Suppressor macrophage treated with lipopolysaccharide for 1 hour (primary cell): ENCODE measurements at regions not wholly inside any gene's neighbourhood (a gene's known extent, or its start where the extent isn't known, plus 50 kb on each side); places are given as distances from the start of the nearest gene placed in this dataset.

Experiments used
- DNase-seq, 3 donors: peaks; one replicate each; pipeline ENCODE4 v3.0.0-alpha.2; 2020 to 2022

GRCh38 chr18:76567835-76568445 is 72.9 kb upstream of the ZNF516 start:
- DNase-seq: no peak

GRCh38 chr18:76566987-76567386 is 71.9 kb upstream of the ZNF516 start:
- no peak for DNase-seq

GRCh38 chr18:76565238-76566173 is 70.5 kb upstream of the ZNF516 start:
- peak; percentile 90 to 97 (median 94) for DNase-seq

GRCh38 chr18:76564655-76565237 is 69.7 kb upstream of the ZNF516 start:
- DNase-seq: no peak

GRCh38 chr18:76564117-76564516 is 69.1 kb upstream of the ZNF516 start:
- peak; percentile 57 to 82 (median 79) for DNase-seq

GRCh38 chr18:76562286-76563122 is 67.5 kb upstream of the ZNF516 start:
- no peak for DNase-seq

GRCh38 chr18:76558881-76559667 is 64.0 kb upstream of the ZNF516 start:
- peak in 2 of 3 donors; percentile 65 to 75 for DNase-seq

GRCh38 chr18:76557026-76557575 is 62.1 kb upstream of the ZNF516 start:
- DNase-seq: no peak

GRCh38 chr18:76554547-76555222 is 59.6 kb upstream of the ZNF516 start:
- DNase-seq: no peak

- peak; percentile 83 to 92 (median 91) for DNase-seq
Observed at GRCh38 chr18:76553715-76554546, 58.9 kb upstream of the ZNF516 start.

GRCh38 chr18:76548541-76548940 is 53.5 kb upstream of the ZNF516 start:
- DNase-seq: no peak

- no peak for DNase-seq
Observed at GRCh38 chr18:76547296-76547695, 52.3 kb upstream of the ZNF516 start.

GRCh38 chr18:76546436-76546835 is 51.4 kb upstream of the ZNF516 start:
- peak; percentile 30 to 58 (median 56) for DNase-seq

- DNase-seq: peak; percentile 62 to 81 (median 81)
Observed at GRCh38 chr18:76546088-76546435, 51.0 kb upstream of the ZNF516 start.

GRCh38 chr18:76545433-76546087 is 50.5 kb upstream of the ZNF516 start:
- DNase-seq: peak; percentile 49 to 64 (median 52)

GRCh38 chr18:76544511-76545345 is 49.7 kb upstream of the ZNF516 start:
- peak in 1 of 3 donors; percentile 35 for DNase-seq
